Pancreas (tissue), 10 donors: ENCODE measurements at regions not wholly inside any gene's neighbourhood (a gene's known extent, or its start where the extent isn't known, plus 50 kb on each side); places are given as distances from the start of the nearest gene placed in this dataset.

Experiments
- ATAC-seq, 4 donors: fragments of 200-7000 bp; cut with Tn5 transposase; one replicate each; pipeline versions ENCODE4 v1.8.0 to v1.9.1; 2020; ENCODE audit warnings: mild to moderate bottlenecking in 4 of 4, moderate library complexity in 4 of 4
- DNase-seq, 6 donors: peaks; one replicate each; pipeline ENCODE4 v3.0.0-alpha.2; 2020
- FAIRE-seq: peaks from 2 replicates; lab custom pipeline; 2012; peaks lifted over from hg19 to GRCh38; lab: Jason Lieb, UNC
- H3K27ac ChIP-seq, 4 donors: fragments of 200-600 bp; sonication (generic); 1 replicate in 3 of 4; 2 replicates in 1 of 4; pipeline versions ENCODE4 v1.5.0 to v1.8.0; 2020
- H3K27me3 ChIP-seq, 4 donors: fragments of 200-600 bp; one replicate each; pipeline ENCODE4 v1.8.0; 2021
- H3K36me3 ChIP-seq, 3 donors: fragments of 200-600 bp; sonication (generic) in 1 of 3; one replicate each; pipeline versions ENCODE4 v1.5.0 to v1.8.0; 2020 to 2021
- H3K4me1 ChIP-seq, 3 donors: fragments of 200-600 bp; one replicate each; pipeline ENCODE4 v1.8.0; 2021
- H3K4me3 ChIP-seq, 4 donors: fragments of 200-600 bp; sonication (generic) in 2 of 4; one replicate each; pipeline versions ENCODE4 v1.5.0 to v1.8.0; 2020 to 2021
- H3K9me3 ChIP-seq, 4 donors: fragments of 200-600 bp; one replicate each; pipeline ENCODE4 v1.8.0; 2021
- CTCF ChIP-seq, 4 donors: fragments of 200-600 bp; sonication (generic) in 3 of 4; IDR thresholded peaks; one replicate each; pipeline versions ENCODE4 v1.5.0 to v1.8.0; 2021; ENCODE audit warnings: antibody characterized with exemption in 4 of 4
- WGBS, 2 donors: extraction: QIAGEN DNeasy Blood & Tissue Kit; methylation state at CpG; one replicate each; pipeline ENCODE4 v1.1.7; 2013; 5-methylcytosine and 5-hydroxymethylcytosine counted together
- intact Hi-C, 3 donors: fragments of 100-400 bp; cut with DNase I; formaldehyde crosslinking; loops; one replicate each; pipeline versions ENCODE4 v1.11.1 to v1.14.2; 2022
- donor health status: healthy with polysubstance abuse.
- donor health status: DM: no; HTN: no; CAD: no; lungs with moderate emphysema.
- donor health status: DM: no; HTN: no; CAD: no.
- donor health status: control.
- donor health status: control.
- donor health status: Bipolar disorder and iron deficiency.
- donor health status: DM: yes; HTN: yes; CAD: no.
- donor health status: DM: no; HTN: no; CAD: no.
- donor health status: DM: no; HTN: no; CAD: no.
- donor health status: DM: yes; HTN: yes; CAD: no.

- peak; percentile 69 to 88 (median 82) for ATAC-seq
- FAIRE-seq: no peak
- intact Hi-C loops: no loop called here
- peak overlapping the region in 2 of 4 donors; percentile 21 to 35 for H3K4me3 ChIP-seq
- WGBS, 2 donors: 13 to 16% methylated on average over 14 of the region's 14 CpGs
- no peaks in the 10 kb centered on the region for H3K36me3 ChIP-seq
- H3K4me1 ChIP-seq: no peaks in the 10 kb centered on the region
- H3K9me3 ChIP-seq: no peaks in the 10 kb centered on the region
- DNase-seq: peak; percentile 46 to 84 (median 56)
- TF ChIP-seq CTCF (IDR thresholded peaks at IDR 0.05): no peak
- H3K27ac ChIP-seq: peak overlapping the region in 3 of 4 donors; percentile 16 to 61 (median 50)
- H3K27me3 ChIP-seq: peaks cover 0 to 2% (median 0%) of the 10 kb centered on the region in 4 donors
Observed at GRCh38 chr10:42952349-42952748, 124.5 kb upstream of the RET start.

GRCh38 chr10:42952931-42953683 is 123.8 kb upstream of the RET start:
- FAIRE-seq (no peak), ATAC-seq (no peak), DNase-seq (peak in 3 of 6 donors; percentile 5 to 42 (median 38))
- H3K4me1 ChIP-seq: no peaks in the 10 kb centered on the region
- 87 to 94% methylated on average over 13 of the region's 13 CpGs for whole genome bisulfite sequencing, 2 donors
- H3K4me3 ChIP-seq: no peak overlapping the region
- no peaks in the 10 kb centered on the region for H3K9me3 ChIP-seq
- H3K27ac ChIP-seq: no peak overlapping the region
- no peak for TF ChIP-seq CTCF (IDR thresholded peaks at IDR 0.05)
- intact Hi-C loops: no loop called here
- H3K27me3 ChIP-seq: no peaks in the 10 kb centered on the region
- H3K36me3 ChIP-seq: no peaks in the 10 kb centered on the region

- intact Hi-C loops: no loop called here
- no peaks in the 10 kb centered on the region for H3K9me3 ChIP-seq
- FAIRE-seq: no peak
- no peaks in the 10 kb centered on the region for H3K27me3 ChIP-seq
- ATAC-seq: no peak
- no peak for TF ChIP-seq CTCF (IDR thresholded peaks at IDR 0.05)
- WGBS, 2 donors: 76 to 78% methylated on average over 20 of the region's 20 CpGs
- no peaks in the 10 kb centered on the region for H3K36me3 ChIP-seq
- H3K27ac ChIP-seq: no peak overlapping the region
- DNase-seq: peak in 2 of 6 donors; percentile 18 to 35
- no peaks in the 10 kb centered on the region for H3K4me1 ChIP-seq
- no peak overlapping the region for H3K4me3 ChIP-seq
Observed at GRCh38 chr10:42953684-42954674, 122.9 kb upstream of the RET start.

- ATAC-seq (no peak), DNase-seq (peak in 2 of 6 donors; percentile 3 to 38), FAIRE-seq (no peak)
- intact Hi-C loops: no loop called here
- TF ChIP-seq CTCF (IDR thresholded peaks at IDR 0.05): no peak
- Histone ChIP-seq H3K4me1 (no peaks in the 10 kb centered on the region), H3K36me3 (no peaks in the 10 kb centered on the region), H3K4me3 (no peak overlapping the region), H3K27ac (no peak overlapping the region), H3K9me3 (no peaks in the 10 kb centered on the region), H3K27me3 (no peaks in the 10 kb centered on the region)
- 62 to 65% methylated on average over 4 of the region's 4 CpGs for WGBS, 2 donors
Observed at GRCh38 chr10:42954766-42955492, 121.9 kb upstream of the RET start.
